ENCODE measurements at regions not wholly inside any gene's neighbourhood (a gene's known extent, or its start where the extent isn't known, plus 50 kb on each side); places are given as distances from the start of the nearest gene placed in this dataset.
A peak's percentile ranks its signal among the peaks of the same experiment; 100 is the strongest.

DNA sequence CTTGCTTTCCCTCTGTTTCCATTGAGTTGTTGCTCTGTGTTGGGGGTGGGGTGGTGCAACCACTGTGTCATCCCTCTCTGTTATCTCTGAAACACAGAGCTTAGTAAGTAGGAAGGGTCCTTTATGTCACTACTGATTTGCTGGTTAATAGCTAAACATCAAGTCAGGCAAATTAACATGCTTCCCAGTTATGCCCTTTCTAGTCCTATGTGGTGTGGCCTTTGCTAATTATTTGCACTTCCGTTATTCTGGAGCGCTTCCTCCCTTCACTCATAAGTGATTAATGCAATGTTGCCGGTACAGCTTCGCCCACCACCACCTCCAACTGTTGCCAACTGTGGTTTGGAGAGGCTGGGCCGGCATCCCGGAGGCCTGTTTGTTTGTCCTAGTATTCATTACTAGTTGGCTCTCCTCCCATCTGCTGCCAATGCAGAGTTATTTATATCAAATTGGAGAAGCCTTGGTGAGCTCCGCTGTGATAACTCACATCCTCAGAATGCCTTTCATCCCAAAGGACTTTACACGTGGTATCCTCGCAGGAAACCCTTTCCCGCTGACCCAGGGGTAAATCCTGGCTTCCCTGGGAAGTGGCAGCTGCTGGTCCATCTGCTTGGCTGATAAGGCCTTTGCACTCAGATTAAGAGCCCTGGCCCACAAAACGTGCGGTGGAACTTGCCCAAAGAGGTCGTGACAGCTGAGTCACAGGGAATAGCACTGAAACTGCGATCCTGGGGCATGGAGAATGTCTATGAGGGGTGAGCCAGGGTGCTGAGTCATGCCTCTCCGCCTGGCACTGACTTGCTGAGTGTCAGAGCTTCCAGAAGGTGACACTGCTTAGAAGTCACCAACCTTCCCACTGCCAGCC lies 72.0 kb upstream of the ZCCHC2 start:
- DNase-seq (ENCODE audit: extremely low read depth, low read depth) = peak; percentile 18

GRCh38 chr18:62452280-62452831 lies 70.5 kb upstream of the ZCCHC2 start:
- TF ChIP-seq, protein P1, sequence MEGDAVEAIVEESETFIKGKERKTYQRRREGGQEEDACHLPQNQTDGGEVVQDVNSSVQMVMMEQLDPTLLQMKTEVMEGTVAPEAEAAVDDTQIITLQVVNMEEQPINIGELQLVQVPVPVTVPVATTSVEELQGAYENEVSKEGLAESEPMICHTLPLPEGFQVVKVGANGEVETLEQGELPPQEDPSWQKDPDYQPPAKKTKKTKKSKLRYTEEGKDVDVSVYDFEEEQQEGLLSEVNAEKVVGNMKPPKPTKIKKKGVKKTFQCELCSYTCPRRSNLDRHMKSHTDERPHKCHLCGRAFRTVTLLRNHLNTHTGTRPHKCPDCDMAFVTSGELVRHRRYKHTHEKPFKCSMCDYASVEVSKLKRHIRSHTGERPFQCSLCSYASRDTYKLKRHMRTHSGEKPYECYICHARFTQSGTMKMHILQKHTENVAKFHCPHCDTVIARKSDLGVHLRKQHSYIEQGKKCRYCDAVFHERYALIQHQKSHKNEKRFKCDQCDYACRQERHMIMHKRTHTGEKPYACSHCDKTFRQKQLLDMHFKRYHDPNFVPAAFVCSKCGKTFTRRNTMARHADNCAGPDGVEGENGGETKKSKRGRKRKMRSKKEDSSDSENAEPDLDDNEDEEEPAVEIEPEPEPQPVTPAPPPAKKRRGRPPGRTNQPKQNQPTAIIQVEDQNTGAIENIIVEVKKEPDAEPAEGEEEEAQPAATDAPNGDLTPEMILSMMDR (IDR thresholded peaks at IDR 0.05; ENCODE audit: low read depth, low read length) = no peak
- DNase-seq (ENCODE audit: extremely low read depth, low read depth) = no peak

More for the DNA sequence above, 72.0 kb upstream of the ZCCHC2 start:
- TF ChIP-seq, protein P1 (IDR thresholded peaks at IDR 0.05; ENCODE audit: low read depth, low read length) = no peak

DNA sequence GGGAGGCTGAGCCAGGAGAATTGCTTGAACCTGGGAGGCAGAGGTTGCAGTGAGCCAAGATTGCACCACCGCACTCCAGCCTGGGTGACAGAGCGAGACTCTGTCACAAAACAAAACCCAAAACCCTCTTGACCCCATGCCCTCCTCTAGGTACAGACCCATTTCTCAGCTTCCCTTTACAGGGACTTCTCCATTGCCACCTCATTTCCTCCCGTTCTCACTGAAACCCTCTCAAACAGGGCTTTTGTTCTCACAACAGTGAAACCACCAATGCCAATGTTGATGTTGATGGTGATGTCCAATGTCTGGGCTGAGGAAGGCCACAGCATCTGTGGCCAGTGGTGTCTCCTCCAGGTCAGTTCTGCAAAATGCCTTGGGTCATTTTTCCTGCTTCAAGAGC lies 69.0 kb upstream of the ZCCHC2 start:
- TF ChIP-seq, protein P1 (IDR thresholded peaks at IDR 0.05; ENCODE audit: low read depth, low read length) = no peak
- DNase-seq (ENCODE audit: extremely low read depth, low read depth) = no peak

GRCh38 chr18:62454527-62454926 lies 68.3 kb upstream of the ZCCHC2 start:
- TF ChIP-seq, protein P1 (IDR thresholded peaks at IDR 0.05; ENCODE audit: low read depth, low read length) = no peak
- no peak for DNase-seq (ENCODE audit: extremely low read depth, low read depth)

DNA sequence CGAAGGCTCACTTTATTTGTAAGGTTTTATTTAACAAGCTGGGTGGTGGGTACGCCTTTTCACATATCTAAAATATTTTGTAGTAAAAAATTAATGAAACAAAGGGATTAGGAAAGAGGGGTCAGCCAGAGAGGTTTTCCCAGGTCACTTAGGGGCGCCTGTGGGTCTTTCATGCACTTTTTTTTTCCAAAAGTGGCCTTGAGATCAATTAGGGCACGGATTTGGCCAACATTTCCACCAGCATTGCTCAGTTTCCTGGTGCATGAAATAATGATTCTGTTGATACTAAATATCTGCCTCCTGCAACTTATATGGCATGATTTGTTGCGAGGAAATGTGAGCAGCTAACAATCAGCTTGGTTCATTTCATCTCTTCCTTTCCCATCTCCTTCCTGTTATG lies 67.6 kb upstream of the ZCCHC2 start:
- no peak for DNase-seq (ENCODE audit: extremely low read depth, low read depth)
- TF ChIP-seq, protein P1 (IDR thresholded peaks at IDR 0.05; ENCODE audit: low read depth, low read length) = no peak

- DNase-seq (ENCODE audit: extremely low read depth, low read depth) = no peak
Measured at GRCh38 chr18:62457877-62458276, 64.9 kb upstream of the ZCCHC2 start.

DNA sequence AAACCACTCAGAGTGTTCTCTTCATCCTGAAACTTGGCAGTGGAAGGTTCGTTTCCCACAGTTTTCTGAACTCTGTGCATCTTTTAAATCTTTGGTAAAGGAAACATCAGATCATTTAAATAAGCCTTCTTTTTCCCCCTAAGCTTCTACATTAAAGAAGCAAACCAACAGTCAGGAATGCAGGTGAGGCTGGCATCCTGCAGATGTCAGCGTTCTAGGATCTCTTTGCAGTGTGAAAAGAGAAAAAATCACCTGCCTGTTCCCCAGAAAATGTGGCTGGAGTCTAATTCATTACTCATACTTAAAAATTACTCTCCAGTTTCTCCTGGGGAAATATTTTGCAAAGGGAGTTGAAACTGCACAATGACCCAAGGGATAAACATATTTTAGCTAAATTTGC lies 64.5 kb upstream of the ZCCHC2 start:
- no peak for DNase-seq (ENCODE audit: extremely low read depth, low read depth)
- TF ChIP-seq, protein P1 (IDR thresholded peaks at IDR 0.05; ENCODE audit: low read depth, low read length) = no peak

More at GRCh38 chr18:62457877-62458276, 64.9 kb upstream of the ZCCHC2 start:
- TF ChIP-seq, protein P1 (IDR thresholded peaks at IDR 0.05; ENCODE audit: low read depth, low read length) = no peak
